VCaP (cell line): ENCODE measurements at regions not wholly inside any gene's neighbourhood (a gene's known extent, or its start where the extent isn't known, plus 50 kb on each side); places are given as distances from the start of the nearest gene placed in this dataset.

Experiments
- H3K27ac ChIP-seq: fragments of 450-650 bp; 2 replicates; pipeline ENCODE4 v1.5.1; 2017
- TF ChIP-seq, protein P1 (sequence below): fragments of 450-650 bp; conservative IDR thresholded peaks from 2 replicates; pipeline ENCODE4 v1.5.1; 2017; ENCODE audit warnings: mild to moderate bottlenecking, moderate library complexity

DNA sequence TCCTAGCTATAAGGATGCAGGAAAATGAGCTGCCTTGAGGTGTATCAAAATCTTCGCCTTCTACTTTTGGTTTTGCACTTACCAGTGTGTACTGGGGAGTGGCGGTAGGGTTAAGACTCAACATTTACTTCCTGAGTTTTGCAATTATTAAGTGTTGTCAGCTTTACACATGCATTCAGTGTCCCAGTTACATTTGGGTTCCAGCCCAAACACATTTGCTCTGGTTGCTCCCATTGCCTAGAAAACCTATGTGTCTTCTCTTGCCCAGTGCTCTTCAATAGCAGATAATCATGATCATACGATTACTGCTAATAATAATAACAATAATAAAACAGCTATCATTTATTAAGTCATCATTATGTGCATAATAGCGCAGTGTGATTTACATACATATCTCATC is 241.5 kb upstream of the PAPPA start:
- TF ChIP-seq, protein P1, sequence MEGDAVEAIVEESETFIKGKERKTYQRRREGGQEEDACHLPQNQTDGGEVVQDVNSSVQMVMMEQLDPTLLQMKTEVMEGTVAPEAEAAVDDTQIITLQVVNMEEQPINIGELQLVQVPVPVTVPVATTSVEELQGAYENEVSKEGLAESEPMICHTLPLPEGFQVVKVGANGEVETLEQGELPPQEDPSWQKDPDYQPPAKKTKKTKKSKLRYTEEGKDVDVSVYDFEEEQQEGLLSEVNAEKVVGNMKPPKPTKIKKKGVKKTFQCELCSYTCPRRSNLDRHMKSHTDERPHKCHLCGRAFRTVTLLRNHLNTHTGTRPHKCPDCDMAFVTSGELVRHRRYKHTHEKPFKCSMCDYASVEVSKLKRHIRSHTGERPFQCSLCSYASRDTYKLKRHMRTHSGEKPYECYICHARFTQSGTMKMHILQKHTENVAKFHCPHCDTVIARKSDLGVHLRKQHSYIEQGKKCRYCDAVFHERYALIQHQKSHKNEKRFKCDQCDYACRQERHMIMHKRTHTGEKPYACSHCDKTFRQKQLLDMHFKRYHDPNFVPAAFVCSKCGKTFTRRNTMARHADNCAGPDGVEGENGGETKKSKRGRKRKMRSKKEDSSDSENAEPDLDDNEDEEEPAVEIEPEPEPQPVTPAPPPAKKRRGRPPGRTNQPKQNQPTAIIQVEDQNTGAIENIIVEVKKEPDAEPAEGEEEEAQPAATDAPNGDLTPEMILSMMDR = no peak
- no peak overlapping the region for H3K27ac ChIP-seq

DNA sequence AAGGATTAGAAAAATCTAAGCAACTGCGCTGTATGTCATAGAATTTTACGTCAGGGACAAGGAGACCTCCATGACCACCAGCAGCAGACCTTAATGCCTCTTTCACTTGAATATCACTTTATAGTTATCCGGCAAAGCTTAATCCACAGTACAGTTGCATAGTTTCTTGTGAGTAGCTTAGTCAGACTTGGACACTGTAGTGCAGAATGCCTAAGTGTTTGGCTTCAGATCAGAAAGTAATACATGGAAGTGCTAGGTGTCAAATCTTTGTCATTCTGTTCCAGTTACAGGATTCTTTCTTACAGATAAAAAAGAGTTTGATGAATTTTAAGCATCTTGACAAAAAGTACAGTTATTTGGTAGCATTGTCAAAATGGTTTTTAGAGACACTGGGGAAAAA is 239.9 kb upstream of the PAPPA start:
- TF ChIP-seq, protein P1 = no peak
- no peak overlapping the region for H3K27ac ChIP-seq

DNA sequence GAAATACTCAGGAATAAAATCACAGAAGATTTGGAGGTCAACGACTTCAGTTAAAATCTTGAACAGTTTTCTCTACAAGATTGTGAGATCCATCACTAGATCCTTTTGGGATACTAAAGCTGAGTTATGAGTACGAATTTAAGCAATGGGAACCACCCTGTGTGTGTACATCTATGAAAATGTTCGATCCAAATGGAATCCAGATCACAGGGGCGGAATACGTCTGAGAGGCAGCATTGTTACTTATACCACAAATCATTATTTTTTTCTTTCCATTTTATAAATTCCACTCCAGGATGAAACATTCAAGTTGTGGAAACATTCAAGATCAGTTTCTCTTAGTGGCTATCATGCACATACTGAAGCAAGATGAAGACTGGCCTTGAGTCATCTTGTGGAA is 239.3 kb upstream of the PAPPA start:
- H3K27ac ChIP-seq = no peak overlapping the region
- TF ChIP-seq, protein P1 = no peak

DNA sequence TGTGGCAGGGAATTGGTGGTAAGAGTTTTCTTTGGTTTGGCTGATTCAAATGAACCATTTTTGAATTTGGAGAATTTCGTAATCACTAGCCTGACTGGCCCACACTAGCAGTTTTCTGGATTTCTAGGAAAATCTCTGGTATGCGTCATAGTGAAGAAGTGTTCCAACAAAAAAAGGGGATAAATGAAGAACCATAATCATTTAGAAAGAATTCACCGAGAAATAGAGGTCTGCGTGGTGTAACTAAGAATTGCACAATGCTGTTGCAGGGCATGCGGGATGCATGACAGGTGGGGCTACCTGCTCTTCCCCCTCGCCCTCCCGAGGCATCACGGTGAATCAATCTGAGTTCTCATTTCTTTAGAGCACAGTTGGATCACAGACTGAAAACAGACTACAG is 232.3 kb upstream of the PAPPA start:
- TF ChIP-seq, protein P1 = no peak
- H3K27ac ChIP-seq = no peak overlapping the region

DNA sequence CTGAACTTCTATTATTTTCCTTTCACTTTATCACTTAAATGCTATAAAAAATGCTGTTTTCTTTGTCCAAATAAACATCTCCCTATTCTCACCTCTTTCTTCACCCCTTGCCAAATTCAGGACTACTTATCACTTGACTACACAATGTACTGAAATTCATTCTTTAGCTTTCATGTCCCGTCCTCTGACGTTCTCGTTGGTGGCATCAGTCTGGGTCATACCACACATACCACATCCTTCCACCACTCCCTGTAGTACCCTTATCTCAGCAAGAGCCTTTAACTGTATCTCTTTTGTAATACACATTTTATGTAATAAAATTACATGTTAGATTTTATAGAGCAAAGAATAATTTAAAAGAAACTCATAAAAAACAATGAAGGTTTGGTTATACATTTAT is 231.1 kb upstream of the PAPPA start:
- TF ChIP-seq, protein P1 = no peak
- H3K27ac ChIP-seq = no peak overlapping the region

DNA sequence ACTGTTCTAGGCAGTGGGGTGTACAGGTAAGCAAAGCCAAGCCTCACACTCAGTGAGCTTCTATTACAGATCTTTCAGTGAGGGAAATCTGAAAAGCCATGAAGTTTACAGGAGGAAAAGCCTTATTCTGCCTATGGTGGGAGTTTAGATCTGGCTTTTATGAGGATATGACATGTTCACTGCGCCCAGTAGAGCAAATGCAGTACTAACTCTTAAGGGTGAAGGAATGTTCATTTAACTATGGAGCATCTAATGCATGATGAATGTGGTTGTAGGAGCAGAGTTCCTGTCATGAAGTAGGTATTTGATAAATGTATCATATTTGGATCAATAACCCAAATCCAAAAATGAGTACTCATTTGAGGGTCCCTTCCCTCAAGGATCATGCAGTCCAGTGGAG is 230.2 kb upstream of the PAPPA start:
- H3K27ac ChIP-seq = no peak overlapping the region
- TF ChIP-seq, protein P1 = no peak

DNA sequence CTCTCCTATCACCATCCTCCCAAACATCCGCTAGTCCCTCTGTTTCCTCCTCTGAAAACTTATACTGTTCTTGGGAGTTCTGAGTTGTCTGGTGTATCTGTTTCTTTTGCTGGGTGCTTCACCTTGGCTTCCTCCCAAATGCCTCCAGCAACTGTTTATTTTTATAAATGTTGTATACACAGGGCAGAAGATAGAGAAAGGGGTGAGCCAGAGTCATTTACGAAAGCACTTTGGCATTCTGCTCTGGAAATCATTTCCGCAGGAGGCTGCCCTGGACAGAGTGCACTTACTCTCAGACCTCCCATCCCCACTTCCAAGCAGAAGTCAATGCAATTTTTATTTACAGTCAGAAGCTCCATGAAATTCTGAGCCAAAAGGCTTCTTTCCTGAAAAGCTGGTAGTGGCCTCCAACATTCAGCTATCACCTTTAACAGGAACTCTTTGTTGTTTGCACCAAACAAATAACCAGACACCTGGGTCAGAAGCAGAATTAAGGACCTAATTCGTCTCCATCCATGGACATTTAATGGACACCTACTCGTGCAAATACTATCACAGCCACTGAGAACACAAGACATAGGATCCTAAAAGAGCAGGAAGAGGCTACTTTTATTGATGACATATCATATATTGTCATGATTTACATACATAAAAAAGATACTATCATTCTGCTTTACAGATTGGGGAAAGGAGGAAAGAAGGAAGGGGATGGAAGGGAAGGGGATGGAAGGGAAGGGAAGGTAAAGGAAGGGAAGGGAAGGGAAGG is 229.5 kb upstream of the PAPPA start:
- no peak overlapping the region for H3K27ac ChIP-seq
- TF ChIP-seq, protein P1 = no peak
